GM12891 (cell line): ENCODE measurements at regions not wholly inside any gene's neighbourhood (a gene's known extent, or its start where the extent isn't known, plus 50 kb on each side); places are given as distances from the start of the nearest gene placed in this dataset.

Experiments used
- POLR2A ChIP-seq: IDR thresholded peaks from 2 replicates; pipeline ENCODE4 v1.6.1; 2011; ENCODE audit warnings: low read depth, low read length, control low read depth
- POLR2AphosphoS5 ChIP-seq: IDR thresholded peaks from 2 replicates; pipeline ENCODE4 v1.6.1; 2011; ENCODE audit warnings: low read depth, low read length, control low read depth
- POU2F2 ChIP-seq: IDR thresholded peaks from 2 replicates; pipeline ENCODE4 v1.6.1; 2011; ENCODE audit warnings: low read depth, mild to moderate bottlenecking, control low read depth, low read length, moderate library complexity
- TAF1 ChIP-seq: IDR thresholded peaks from 2 replicates; pipeline ENCODE4 v1.6.1; 2011; ENCODE audit warnings: low read depth, low read length, control low read depth

GRCh38 chr9:95788021-95788420 lies 87.5 kb upstream of the ERCC6L2 start:
- TF ChIP-seq POLR2A: no peak
- TF ChIP-seq POLR2AphosphoS5: no peak
- TF ChIP-seq TAF1: no peak
- TF ChIP-seq POU2F2: no peak
